CD14-positive monocyte (primary cell): ENCODE measurements at regions not wholly inside any gene's neighbourhood (a gene's known extent, or its start where the extent isn't known, plus 50 kb on each side); places are given as distances from the start of the nearest gene placed in this dataset.

Experiments
- DNase-seq, 3 donors: peaks; one replicate each; pipeline ENCODE4 v3.0.0-alpha.2; 2011 to 2022
- H2AFZ ChIP-seq: 2 replicates; pipeline ENCODE4 v1.6.0; 2012; ENCODE audit warnings: mild to moderate bottlenecking, low read depth, low read length, inconsistent platforms; ENCODE audit not compliant: insufficient read depth, poor library complexity, severe bottlenecking
- H3K27ac ChIP-seq, 2 donors: 1 replicate in 1 of 2; 2 replicates in 1 of 2; pipeline ENCODE4 v1.5.1; 2012 to 2013; ENCODE audit warnings: low read length in 2 of 2, control low read depth in 1 of 2, inconsistent platforms in 1 of 2, low read depth in 1 of 2, mild to moderate bottlenecking in 1 of 2
- H3K27me3 ChIP-seq, 2 donors: one replicate each; pipeline versions ENCODE4 v1.6.0 to v1.6.1; 2011 to 2013; ENCODE audit warnings: low read length in 2 of 2; ENCODE audit not compliant: control insufficient read depth in 2 of 2, insufficient read depth in 2 of 2
- H3K36me3 ChIP-seq, 2 donors: replicated peaks in 1 of 2; 1 replicate in 1 of 2; 2 replicates in 1 of 2; pipeline versions ENCODE4 v1.5.1 to v1.6.1; 2012 to 2013; ENCODE audit warnings: low read length in 2 of 2, control low read depth in 1 of 2, inconsistent platforms in 1 of 2, mild to moderate bottlenecking in 1 of 2; ENCODE audit not compliant: insufficient read depth in 2 of 2, control insufficient read depth in 1 of 2
- H3K4me1 ChIP-seq, 2 donors: 1 replicate in 1 of 2; 2 replicates in 1 of 2; pipeline versions ENCODE4 v1.5.1 to v1.6.1; 2012 to 2013; ENCODE audit warnings: low read length in 2 of 2, control low read depth in 1 of 2, inconsistent platforms in 1 of 2, mild to moderate bottlenecking in 1 of 2, moderate library complexity in 1 of 2; ENCODE audit not compliant: insufficient read depth in 2 of 2, control insufficient read depth in 1 of 2
- H3K4me2 ChIP-seq: replicated peaks from 2 replicates; pipeline ENCODE3; 2012; ENCODE audit warnings: low read length, moderate library complexity, mild to moderate bottlenecking; ENCODE audit not compliant: poor library complexity, severe bottlenecking; ENCODE audit errors: extremely low read depth
- H3K4me3 ChIP-seq, 3 experiments: fragments of 200-600 bp in 1 of 3; sonication (generic) in 1 of 3; replicated peaks in 1 of 3; 1 replicate in 2 of 3; 2 replicates in 1 of 3; pipeline ENCODE4 v1.5.1; 2011 to 2013; ENCODE audit warnings: low read length in 3 of 3, mild to moderate bottlenecking in 3 of 3, control low read depth in 2 of 3, low read depth in 2 of 3, inconsistent platforms in 1 of 3, moderate library complexity in 1 of 3
- H3K79me2 ChIP-seq: 2 replicates; pipeline ENCODE4 v1.6.0; 2012; ENCODE audit warnings: mild to moderate bottlenecking, control low read depth, inconsistent platforms, low read length, moderate library complexity; ENCODE audit not compliant: insufficient read depth
- H3K9ac ChIP-seq: 2 replicates; pipeline ENCODE4 v1.6.0; 2017; ENCODE audit warnings: low read length, mild to moderate bottlenecking; ENCODE audit not compliant: insufficient read depth, poor library complexity, severe bottlenecking
- H3K9me3 ChIP-seq, 2 donors: replicated peaks in 1 of 2; 1 replicate in 1 of 2; 2 replicates in 1 of 2; pipeline versions ENCODE4 v1.5.1 to v1.6.1; 2012 to 2013; ENCODE audit warnings: low read length in 2 of 2, control low read depth in 1 of 2; ENCODE audit not compliant: control insufficient read depth in 1 of 2, insufficient read depth in 1 of 2
- H4K20me1 ChIP-seq: 2 replicates; pipeline ENCODE4 v1.6.0; 2012; ENCODE audit warnings: mild to moderate bottlenecking, low read length, control low read depth, moderate library complexity; ENCODE audit not compliant: insufficient read depth
- H3K27ac Mint-ChIP-seq, 7 donors: one replicate each; pipeline ENCODE4 v1.8.0; 2020; ENCODE audit warnings: mild to moderate bottlenecking in 7 of 7, mixed read lengths in 7 of 7, moderate library complexity in 6 of 7, inconsistent platforms in 2 of 7
- H3K27me3 Mint-ChIP-seq, 3 donors: one replicate each; pipeline ENCODE4 v1.8.0; 2021 to 2022; ENCODE audit warnings: low read depth in 3 of 3, mild to moderate bottlenecking in 3 of 3, mixed read lengths in 3 of 3, moderate library complexity in 3 of 3, inconsistent platforms in 1 of 3
- H3K36me3 Mint-ChIP-seq, 2 donors: one replicate each; pipeline ENCODE4 v1.8.0; 2020; ENCODE audit warnings: mixed read lengths in 2 of 2, inconsistent platforms in 1 of 2, mild to moderate bottlenecking in 1 of 2
- H3K4me1 Mint-ChIP-seq: one replicate; pipeline ENCODE4 v1.8.0; 2020; ENCODE audit warnings: mild to moderate bottlenecking, mixed read lengths
- H3K4me3 Mint-ChIP-seq, 2 donors: one replicate each; pipeline ENCODE4 v1.8.0; 2020; ENCODE audit warnings: mild to moderate bottlenecking in 2 of 2, mixed read lengths in 2 of 2, moderate library complexity in 1 of 2
- H3K9me3 Mint-ChIP-seq, 7 donors: one replicate each; pipeline ENCODE4 v1.8.0; 2020 to 2022; ENCODE audit warnings: mixed read lengths in 7 of 7, mild to moderate bottlenecking in 6 of 7, moderate library complexity in 6 of 7, inconsistent platforms in 2 of 7
- WGBS: methylation state at CpG from one replicate; pipeline ENCODE4 v1.1.5; 2013; ENCODE audit warnings: missing lambda C conversion rate; ENCODE audit not compliant: insufficient coverage; 5-methylcytosine and 5-hydroxymethylcytosine counted together
- intact Hi-C, 2 donors: fragments of 100-400 bp; cut with micrococcal nuclease; formaldehyde crosslinking; loops; one replicate each; pipeline versions ENCODE4 v1.15.0 to v1.15.1; 2023
- TF ChIP-seq, protein P1 (sequence below): fragments of 200-600 bp; IDR thresholded peaks from one replicate; pipeline ENCODE4 v1.8.0; 2022; ENCODE audit warnings: antibody characterized with exemption, mild to moderate bottlenecking

DNA sequence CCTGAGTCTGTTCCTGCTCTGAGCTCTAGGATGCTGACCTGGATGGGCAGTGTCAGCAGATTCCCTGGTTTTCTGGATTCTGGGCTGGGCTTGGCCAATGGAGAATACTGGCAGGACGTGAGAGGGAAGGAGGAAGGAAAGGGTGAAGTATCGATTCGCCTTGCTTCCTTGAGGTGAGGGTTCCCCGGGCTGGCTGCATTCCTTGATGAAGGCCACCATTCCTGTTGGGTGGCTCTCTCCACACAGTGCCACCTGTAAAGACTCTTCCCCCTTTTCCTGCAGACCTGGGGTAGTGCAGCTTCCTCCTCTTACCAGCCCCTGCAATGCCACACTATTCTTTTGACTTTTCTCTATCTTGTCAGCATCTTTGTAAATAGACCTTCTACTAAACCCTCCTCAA lies 58.1 kb upstream of the TANC2 start:
- TF ChIP-seq, protein P1, sequence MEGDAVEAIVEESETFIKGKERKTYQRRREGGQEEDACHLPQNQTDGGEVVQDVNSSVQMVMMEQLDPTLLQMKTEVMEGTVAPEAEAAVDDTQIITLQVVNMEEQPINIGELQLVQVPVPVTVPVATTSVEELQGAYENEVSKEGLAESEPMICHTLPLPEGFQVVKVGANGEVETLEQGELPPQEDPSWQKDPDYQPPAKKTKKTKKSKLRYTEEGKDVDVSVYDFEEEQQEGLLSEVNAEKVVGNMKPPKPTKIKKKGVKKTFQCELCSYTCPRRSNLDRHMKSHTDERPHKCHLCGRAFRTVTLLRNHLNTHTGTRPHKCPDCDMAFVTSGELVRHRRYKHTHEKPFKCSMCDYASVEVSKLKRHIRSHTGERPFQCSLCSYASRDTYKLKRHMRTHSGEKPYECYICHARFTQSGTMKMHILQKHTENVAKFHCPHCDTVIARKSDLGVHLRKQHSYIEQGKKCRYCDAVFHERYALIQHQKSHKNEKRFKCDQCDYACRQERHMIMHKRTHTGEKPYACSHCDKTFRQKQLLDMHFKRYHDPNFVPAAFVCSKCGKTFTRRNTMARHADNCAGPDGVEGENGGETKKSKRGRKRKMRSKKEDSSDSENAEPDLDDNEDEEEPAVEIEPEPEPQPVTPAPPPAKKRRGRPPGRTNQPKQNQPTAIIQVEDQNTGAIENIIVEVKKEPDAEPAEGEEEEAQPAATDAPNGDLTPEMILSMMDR = no peak
- Histone ChIP-seq H3K27me3 (no peaks in the 10 kb centered on the region), H3K4me3 (no peak overlapping the region), H4K20me1 (no peaks in the 10 kb centered on the region), H3K4me2 (no peak overlapping the region), H3K79me2 (no peaks in the 10 kb centered on the region), H2AFZ (no peak overlapping the region), H3K4me1 (no peaks in the 10 kb centered on the region), H3K9ac (no peak overlapping the region), H3K27ac (no peak overlapping the region), H3K36me3 (no peaks in the 10 kb centered on the region), H3K9me3 (peaks cover 0 to 2% of the 10 kb centered on the region in 2 donors)
- Mint-ChIP-seq H3K4me1 (peaks cover 2% of the 10 kb centered on the region), H3K27ac (peak overlapping the region in 1 of 7 donors; percentile 26), H3K4me3 (no peak overlapping the region), H3K9me3 (peaks cover 2 to 10% (median 3%) of the 10 kb centered on the region in 7 donors), H3K36me3 (no peaks in the 10 kb centered on the region), H3K27me3 (peaks cover 1 to 8% (median 8%) of the 10 kb centered on the region in 3 donors)
- intact Hi-C loops = no loop called here
- no peak for DNase-seq
- WGBS = no CpG with 5 or more reads among the region's 4 CpGs

DNA sequence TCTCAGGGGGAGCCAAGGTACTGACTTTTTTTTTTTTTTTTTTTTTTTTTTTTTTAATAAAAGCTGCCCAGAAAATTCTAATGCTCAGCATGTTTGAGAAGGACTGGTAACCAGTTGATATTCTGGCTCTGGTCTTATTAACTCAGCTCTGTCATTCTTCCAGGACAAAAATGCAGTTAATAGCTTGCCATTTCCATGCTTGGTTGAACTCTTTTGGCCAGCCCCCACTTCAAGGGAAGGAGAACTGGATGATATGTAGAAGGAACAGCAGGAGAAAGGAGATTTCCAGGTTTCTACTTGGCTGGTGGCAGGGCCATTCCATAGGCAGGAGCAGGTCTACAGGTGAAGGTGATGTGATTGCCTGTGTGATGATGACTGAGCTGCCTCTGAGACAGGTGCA lies 59.2 kb upstream of the TANC2 start:
- H3K4me3 Mint-ChIP-seq = no peak overlapping the region
- Histone ChIP-seq H3K4me2 (no peak overlapping the region), H3K9me3 (no peaks in the 10 kb centered on the region), H3K4me3 (no peak overlapping the region), H3K36me3 (no peaks in the 10 kb centered on the region), H3K9ac (no peak overlapping the region), H3K27me3 (no peaks in the 10 kb centered on the region), H3K79me2 (no peaks in the 10 kb centered on the region), H2AFZ (no peak overlapping the region), H4K20me1 (no peaks in the 10 kb centered on the region), H3K27ac (no peak overlapping the region), H3K4me1 (peaks cover 0 to 5% of the 10 kb centered on the region in 2 donors)
- peaks cover 0 to 5% (median 0%) of the 10 kb centered on the region in 7 donors for H3K9me3 Mint-ChIP-seq
- TF ChIP-seq, protein P1 = no peak
- H3K27me3 Mint-ChIP-seq = peaks cover 1 to 11% (median 8%) of the 10 kb centered on the region in 3 donors
- no peaks in the 10 kb centered on the region for H3K36me3 Mint-ChIP-seq
- no peak for DNase-seq
- intact Hi-C loops = no loop called here
- no peak overlapping the region for H3K27ac Mint-ChIP-seq
- peaks cover 5% of the 10 kb centered on the region for H3K4me1 Mint-ChIP-seq
